ENCODE measurements at regions not wholly inside any gene's neighbourhood (a gene's known extent, or its start where the extent isn't known, plus 50 kb on each side); places are given as distances from the start of the nearest gene placed in this dataset.

- TF ChIP-seq, protein P1, sequence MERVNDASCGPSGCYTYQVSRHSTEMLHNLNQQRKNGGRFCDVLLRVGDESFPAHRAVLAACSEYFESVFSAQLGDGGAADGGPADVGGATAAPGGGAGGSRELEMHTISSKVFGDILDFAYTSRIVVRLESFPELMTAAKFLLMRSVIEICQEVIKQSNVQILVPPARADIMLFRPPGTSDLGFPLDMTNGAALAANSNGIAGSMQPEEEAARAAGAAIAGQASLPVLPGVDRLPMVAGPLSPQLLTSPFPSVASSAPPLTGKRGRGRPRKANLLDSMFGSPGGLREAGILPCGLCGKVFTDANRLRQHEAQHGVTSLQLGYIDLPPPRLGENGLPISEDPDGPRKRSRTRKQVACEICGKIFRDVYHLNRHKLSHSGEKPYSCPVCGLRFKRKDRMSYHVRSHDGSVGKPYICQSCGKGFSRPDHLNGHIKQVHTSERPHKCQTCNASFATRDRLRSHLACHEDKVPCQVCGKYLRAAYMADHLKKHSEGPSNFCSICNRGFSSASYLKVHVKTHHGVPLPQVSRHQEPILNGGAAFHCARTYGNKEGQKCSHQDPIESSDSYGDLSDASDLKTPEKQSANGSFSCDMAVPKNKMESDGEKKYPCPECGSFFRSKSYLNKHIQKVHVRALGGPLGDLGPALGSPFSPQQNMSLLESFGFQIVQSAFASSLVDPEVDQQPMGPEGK (CRISPR knock-in tag; IDR thresholded peaks at IDR 0.05; ENCODE audit: borderline replicate concordance), result no peak
- TF ChIP-seq SNAI2 (CRISPR knock-in tag; IDR thresholded peaks at IDR 0.05), result no peak
Measured at GRCh38 chr11:127612607-127613006, 612.0 kb upstream of the KIRREL3 start (continued).

GRCh38 chr11:127609025-127609773, 608.6 kb upstream of the KIRREL3 start:
- no peak for ATAC-seq

GRCh38 chr11:127607487-127608085, 607.0 kb upstream of the KIRREL3 start:
- ATAC-seq, result no peak

More at GRCh38 chr11:127609025-127609773, 608.6 kb upstream of the KIRREL3 start:
- no peak for TF ChIP-seq BACH2 (CRISPR knock-in tag; IDR thresholded peaks at IDR 0.05; ENCODE audit: borderline replicate concordance)
- TF ChIP-seq, protein P2, sequence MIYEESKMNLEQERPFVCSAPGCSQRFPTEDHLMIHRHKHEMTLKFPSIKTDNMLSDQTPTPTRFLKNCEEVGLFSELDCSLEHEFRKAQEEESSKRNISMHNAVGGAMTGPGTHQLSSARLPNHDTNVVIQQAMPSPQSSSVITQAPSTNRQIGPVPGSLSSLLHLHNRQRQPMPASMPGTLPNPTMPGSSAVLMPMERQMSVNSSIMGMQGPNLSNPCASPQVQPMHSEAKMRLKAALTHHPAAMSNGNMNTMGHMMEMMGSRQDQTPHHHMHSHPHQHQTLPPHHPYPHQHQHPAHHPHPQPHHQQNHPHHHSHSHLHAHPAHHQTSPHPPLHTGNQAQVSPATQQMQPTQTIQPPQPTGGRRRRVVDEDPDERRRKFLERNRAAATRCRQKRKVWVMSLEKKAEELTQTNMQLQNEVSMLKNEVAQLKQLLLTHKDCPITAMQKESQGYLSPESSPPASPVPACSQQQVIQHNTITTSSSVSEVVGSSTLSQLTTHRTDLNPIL (CRISPR knock-in tag; IDR thresholded peaks at IDR 0.05; ENCODE audit: low read depth), result no peak

GRCh38 chr11:127601578-127601977, 601.0 kb upstream of the KIRREL3 start:
- no peak for ATAC-seq
- TF ChIP-seq BACH2 (CRISPR knock-in tag; IDR thresholded peaks at IDR 0.05; ENCODE audit: borderline replicate concordance) (no peak), ESRRG (CRISPR knock-in tag; IDR thresholded peaks at IDR 0.05) (no peak), ISL1 (CRISPR knock-in tag; IDR thresholded peaks at IDR 0.05) (no peak), OSR1 (CRISPR knock-in tag; IDR thresholded peaks at IDR 0.05) (no peak), ZFP3 (CRISPR knock-in tag; IDR thresholded peaks at IDR 0.05) (no peak), ZC3H10 (CRISPR knock-in tag; IDR thresholded peaks at IDR 0.05) (no peak), POU6F1 (CRISPR knock-in tag; IDR thresholded peaks at IDR 0.05; ENCODE audit: borderline replicate concordance, low read depth) (no peak), ZNF70 (CRISPR knock-in tag; IDR thresholded peaks at IDR 0.05) (no peak), RARB (CRISPR knock-in tag; IDR thresholded peaks at IDR 0.05) (no peak), SNAI2 (CRISPR knock-in tag; IDR thresholded peaks at IDR 0.05) (no peak), TOX (CRISPR knock-in tag; IDR thresholded peaks at IDR 0.05; ENCODE audit: borderline replicate concordance) (no peak), PPARA (CRISPR knock-in tag; IDR thresholded peaks at IDR 0.05; ENCODE audit: borderline replicate concordance) (no peak), ZNF565 (CRISPR knock-in tag; conservative IDR thresholded peaks at IDR 0.05; ENCODE audit: low read depth) (no peak), TCF4 (CRISPR knock-in tag; IDR thresholded peaks at IDR 0.05; ENCODE audit: borderline replicate concordance) (no peak), ARNTL (CRISPR knock-in tag; IDR thresholded peaks at IDR 0.05; ENCODE audit: borderline replicate concordance, low read depth) (no peak)
- TF ChIP-seq, protein P3, sequence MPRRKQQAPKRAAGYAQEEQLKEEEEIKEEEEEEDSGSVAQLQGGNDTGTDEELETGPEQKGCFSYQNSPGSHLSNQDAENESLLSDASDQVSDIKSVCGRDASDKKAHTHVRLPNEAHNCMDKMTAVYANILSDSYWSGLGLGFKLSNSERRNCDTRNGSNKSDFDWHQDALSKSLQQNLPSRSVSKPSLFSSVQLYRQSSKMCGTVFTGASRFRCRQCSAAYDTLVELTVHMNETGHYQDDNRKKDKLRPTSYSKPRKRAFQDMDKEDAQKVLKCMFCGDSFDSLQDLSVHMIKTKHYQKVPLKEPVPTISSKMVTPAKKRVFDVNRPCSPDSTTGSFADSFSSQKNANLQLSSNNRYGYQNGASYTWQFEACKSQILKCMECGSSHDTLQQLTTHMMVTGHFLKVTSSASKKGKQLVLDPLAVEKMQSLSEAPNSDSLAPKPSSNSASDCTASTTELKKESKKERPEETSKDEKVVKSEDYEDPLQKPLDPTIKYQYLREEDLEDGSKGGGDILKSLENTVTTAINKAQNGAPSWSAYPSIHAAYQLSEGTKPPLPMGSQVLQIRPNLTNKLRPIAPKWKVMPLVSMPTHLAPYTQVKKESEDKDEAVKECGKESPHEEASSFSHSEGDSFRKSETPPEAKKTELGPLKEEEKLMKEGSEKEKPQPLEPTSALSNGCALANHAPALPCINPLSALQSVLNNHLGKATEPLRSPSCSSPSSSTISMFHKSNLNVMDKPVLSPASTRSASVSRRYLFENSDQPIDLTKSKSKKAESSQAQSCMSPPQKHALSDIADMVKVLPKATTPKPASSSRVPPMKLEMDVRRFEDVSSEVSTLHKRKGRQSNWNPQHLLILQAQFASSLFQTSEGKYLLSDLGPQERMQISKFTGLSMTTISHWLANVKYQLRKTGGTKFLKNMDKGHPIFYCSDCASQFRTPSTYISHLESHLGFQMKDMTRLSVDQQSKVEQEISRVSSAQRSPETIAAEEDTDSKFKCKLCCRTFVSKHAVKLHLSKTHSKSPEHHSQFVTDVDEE (CRISPR knock-in tag; IDR thresholded peaks at IDR 0.05), result no peak
- TF ChIP-seq, protein P2 (CRISPR knock-in tag; IDR thresholded peaks at IDR 0.05; ENCODE audit: low read depth), result no peak

More at GRCh38 chr11:127607487-127608085, 607.0 kb upstream of the KIRREL3 start:
- TF ChIP-seq CSDC2 (CRISPR knock-in tag; IDR thresholded peaks at IDR 0.05) (no peak), BACH2 (CRISPR knock-in tag; IDR thresholded peaks at IDR 0.05; ENCODE audit: borderline replicate concordance) (no peak), TOX (CRISPR knock-in tag; IDR thresholded peaks at IDR 0.05; ENCODE audit: borderline replicate concordance) (no peak), TCF4 (CRISPR knock-in tag; IDR thresholded peaks at IDR 0.05; ENCODE audit: borderline replicate concordance) (no peak), RARB (CRISPR knock-in tag; IDR thresholded peaks at IDR 0.05) (no peak), CSRNP3 (CRISPR knock-in tag; IDR thresholded peaks at IDR 0.05) (no peak), ESRRG (CRISPR knock-in tag; IDR thresholded peaks at IDR 0.05) (no peak)
- TF ChIP-seq, protein P2 (CRISPR knock-in tag; IDR thresholded peaks at IDR 0.05; ENCODE audit: low read depth), result no peak
